K562 (cell line): ENCODE measurements at regions not wholly inside any gene's neighbourhood (a gene's known extent, or its start where the extent isn't known, plus 50 kb on each side); places are given as distances from the start of the nearest gene placed in this dataset.

Experiments
- ATAC-seq: fragments of 200-7000 bp; cut with Tn5 transposase; 3 replicates; pipeline ENCODE4 v1.9.1; 2020; ENCODE audit warnings: moderate library complexity
- BruUV-seq: library from RNA; stranded (reverse); fragments of 400-500 nt; replicated peaks from 2 replicates; lab custom pipeline; 2021; lab: Mats Ljungman, UMichigan
- CTCF ChIA-PET: fragments of 300-600 bp; formaldehyde crosslinking; extraction: SDS; loops from one replicate; lab custom pipeline; 2021; ENCODE audit warnings: low intra/inter-chr PET ratio; lab: Yijun Ruan, JAX
- POLR2A ChIA-PET: fragments of 300-600, 350-650 bp; sonication (Branson Sonifier 250); formaldehyde crosslinking; extraction: SDS; loops from one replicate; lab custom pipeline; 2021; ENCODE audit warnings: antibody characterized with exemption, inconsistent platforms; lab: Yijun Ruan, JAX
- DNase-seq, 4 experiments: peaks; one replicate each; pipeline versions ENCODE4 v3.0.0 to v3.0.0-alpha.2; 2011 to 2018; ENCODE audit warnings: low spot score in 3 of 4, mixed read lengths in 3 of 4; ENCODE audit errors: extremely low read depth in 1 of 4
- FAIRE-seq: peaks from 2 replicates; lab custom pipeline; 2011; peaks lifted over from hg19 to GRCh38; lab: Jason Lieb, UNC
- H2AFZ ChIP-seq: 2 replicates; pipeline ENCODE4 v1.6.0; 2011; ENCODE audit warnings: low read depth, low read length, control low read depth, inconsistent platforms
- H3K27ac ChIP-seq: fragments of 200-600 bp; 3 replicates; pipeline ENCODE4 v1.8.0; 2011; ENCODE audit warnings: low read depth, mild to moderate bottlenecking, control low read depth, inconsistent platforms, low read length, moderate library complexity, mixed read lengths; ENCODE audit errors: extremely low read depth
- H3K27me3 ChIP-seq, 2 experiments: fragments of 300-600 bp in 1 of 2; 2 replicates in 1 of 2; 3 replicates in 1 of 2; pipeline versions ENCODE4 v1.6.0 to v1.8.0; 2011; ENCODE audit warnings: inconsistent platforms in 2 of 2, low read length in 2 of 2, mild to moderate bottlenecking in 1 of 2, mixed read lengths in 1 of 2, moderate library complexity in 1 of 2; ENCODE audit not compliant: control insufficient read depth in 2 of 2, insufficient read depth in 2 of 2
- H3K36me3 ChIP-seq: fragments of 300-600 bp; 3 replicates; pipeline ENCODE4 v1.8.0; 2011; ENCODE audit warnings: mild to moderate bottlenecking, low read length, inconsistent platforms; ENCODE audit not compliant: control insufficient read depth, insufficient read depth
- H3K4me1 ChIP-seq, 2 experiments: fragments of 200-600 bp in 1 of 2; replicated peaks in 1 of 2; 2 replicates in 1 of 2; 3 replicates in 1 of 2; pipeline versions ENCODE4 v1.5.1 to v1.8.0; 2011; ENCODE audit warnings: inconsistent platforms in 2 of 2, low read length in 2 of 2, mild to moderate bottlenecking in 1 of 2, mixed read lengths in 1 of 2, moderate library complexity in 1 of 2; ENCODE audit not compliant: control insufficient read depth in 2 of 2, insufficient read depth in 2 of 2
- H3K4me2 ChIP-seq: 2 replicates; pipeline ENCODE4 v1.6.1; 2011; ENCODE audit warnings: low read length, control low read depth, inconsistent platforms, mixed read lengths; ENCODE audit not compliant: insufficient read depth
- H3K4me3 ChIP-seq: fragments of 200-600 bp; sonication (generic), shearing (Covaris generic); 2 replicates; pipeline ENCODE4 v1.5.1; 2016; ENCODE audit warnings: control low read depth, inconsistent platforms
- H3K79me2 ChIP-seq: fragments of 200-600 bp; 3 replicates; pipeline ENCODE4 v1.8.0; 2011; ENCODE audit warnings: low read length, inconsistent platforms; ENCODE audit not compliant: control insufficient read depth, insufficient read depth
- H3K9ac ChIP-seq, 2 experiments: 2 replicates each; pipeline versions ENCODE4 v1.6.0 to v1.6.1; 2011; ENCODE audit warnings: low read depth in 2 of 2, low read length in 2 of 2, control low read depth in 1 of 2, inconsistent platforms in 1 of 2, mild to moderate bottlenecking in 1 of 2, mixed read lengths in 1 of 2; ENCODE audit not compliant: insufficient read depth in 1 of 2
- H3K9me1 ChIP-seq: one replicate; pipeline ENCODE4 v1.6.0; 2011; ENCODE audit warnings: inconsistent platforms, mild to moderate bottlenecking, low read length, moderate library complexity; ENCODE audit not compliant: control insufficient read depth, insufficient read depth
- H3K9me3 ChIP-seq: replicated peaks from 2 replicates; pipeline ENCODE4 v1.5.1; 2011; ENCODE audit warnings: low read depth, low read length, inconsistent platforms; ENCODE audit not compliant: control insufficient read depth, insufficient read depth
- H4K20me1 ChIP-seq: replicated peaks from 2 replicates; pipeline ENCODE4 v1.6.1; 2011; ENCODE audit warnings: low read length, inconsistent platforms, mixed read lengths; ENCODE audit not compliant: control insufficient read depth, insufficient read depth
- C11orf30 ChIP-seq: fragments of 450-650 bp; IDR thresholded peaks from 2 replicates; pipeline ENCODE4 v1.6.1; 2016; ENCODE audit warnings: low read depth, mild to moderate bottlenecking
- CTBP1 ChIP-seq: fragments of 450-650 bp; IDR thresholded peaks from 2 replicates; pipeline ENCODE4 v1.6.1; 2016; ENCODE audit warnings: borderline replicate concordance
- HEY1 ChIP-seq: fragments of 250-450 bp; sonication (Bioruptor Pico); IDR thresholded peaks from 2 replicates; pipeline ENCODE4 v1.5.0; 2020; ENCODE audit warnings: mild to moderate bottlenecking, moderate library complexity, borderline replicate concordance
- KAT2B ChIP-seq: IDR thresholded peaks from one replicate; pipeline ENCODE4 v1.6.1; 2012; ENCODE audit warnings: low read depth, mild to moderate bottlenecking, control low read depth, inconsistent platforms, low read length, moderate library complexity
- MAFG ChIP-seq: fragments of 450-650 bp; conservative IDR thresholded peaks from 2 replicates; pipeline ENCODE4 v1.6.1; 2016; ENCODE audit warnings: missing genetic modification characterization, missing compliant biosample characterization
- MAFK ChIP-seq: IDR thresholded peaks from 2 replicates; pipeline ENCODE4 v1.6.1; 2011; ENCODE audit warnings: low read length, improper control_type of control experiment
- NFIC ChIP-seq: fragments of 450-650 bp; IDR thresholded peaks from 2 replicates; pipeline ENCODE4 v1.6.1; 2017; ENCODE audit warnings: mild to moderate bottlenecking, inconsistent platforms
- POLR3G ChIP-seq: IDR thresholded peaks from 2 replicates; pipeline ENCODE4 v1.6.1; 2011; ENCODE audit not compliant: insufficient read length, insufficient replicate concordance; ENCODE audit errors: extremely low read depth
- RBM25 ChIP-seq: fragments of 200-400 bp; formaldehyde crosslinking; IDR thresholded peaks from 2 replicates; pipeline ENCODE4 v1.6.1; 2018; ENCODE audit warnings: low read length, low read depth, moderate library complexity; ENCODE audit not compliant: severe bottlenecking
- TFAP4 ChIP-seq: sonication (generic); formaldehyde crosslinking; IDR thresholded peaks from 2 replicates; pipeline ENCODE4 v1.8.0; 2022; ENCODE audit warnings: missing genetic modification reagents, mild to moderate bottlenecking, moderate library complexity, borderline replicate concordance
- TRIM24 ChIP-seq, 2 experiments: fragments of 450-650 bp; IDR thresholded peaks; 2 replicates each; pipeline ENCODE4 v1.6.1; 2016
- ZBTB33 ChIP-seq: sonication (generic); formaldehyde crosslinking; IDR thresholded peaks from 2 replicates; pipeline ENCODE4 v1.8.1; 2023; ENCODE audit warnings: mild to moderate bottlenecking, missing genetic modification reagents
- ZNF143 ChIP-seq: sonication (generic); formaldehyde crosslinking; IDR thresholded peaks from 2 replicates; pipeline ENCODE4 v1.9.0; 2022; ENCODE audit warnings: mild to moderate bottlenecking, missing genetic modification reagents
- ZNF316 ChIP-seq: fragments of 450-650 bp; IDR thresholded peaks from 2 replicates; pipeline ENCODE4 v1.6.1; 2016
- ZNF696 ChIP-seq: fragments of 250-450 bp; sonication (Bioruptor Pico); conservative IDR thresholded peaks from 2 replicates; pipeline ENCODE4 v1.4.0; 2020; ENCODE audit warnings: mild to moderate bottlenecking, moderate library complexity
- WGBS: fragments of 100-300 bp; shearing (Covaris generic); methylation state at CpG from one replicate; pipeline ENCODE4 v1.1.6; 2016; ENCODE audit warnings: low coverage, mixed read lengths; ENCODE audit not compliant: insufficient coverage; ENCODE audit errors: missing lambda C conversion rate; 5-methylcytosine and 5-hydroxymethylcytosine counted together
- in situ Hi-C: fragments of 300-500 bp; cut with MboI; formaldehyde crosslinking; loops from 4 replicates; pipeline ENCODE4 v1.15.0; 2018; ENCODE audit warnings: inconsistent platforms, mixed read lengths
- intact Hi-C: fragments of 100-400 bp; cut with micrococcal nuclease; formaldehyde crosslinking; loops from 2 replicates; pipeline ENCODE4 v1.14.2; 2022

- no TSS peak for BruUV-seq
- ATAC-seq, result no peak
- CTCF ChIA-PET, result no interaction called here
Measured at GRCh38 chr1:199834711-199835110, 192.8 kb upstream of the NR5A2 start.

GRCh38 chr1:199836430-199836829 is 191.1 kb upstream of the NR5A2 start:
- ATAC-seq (no peak), FAIRE-seq (no peak), DNase-seq (no peak)
- Histone ChIP-seq H3K27me3 (no peaks in the 10 kb centered on the region), H3K4me3 (no peak overlapping the region), H2AFZ (no peak overlapping the region), H3K36me3 (no peaks in the 10 kb centered on the region), H3K9me1 (no peaks in the 10 kb centered on the region), H3K4me1 (no peaks in the 10 kb centered on the region), H4K20me1 (no peaks in the 10 kb centered on the region), H3K27ac (no peak overlapping the region), H3K4me2 (no peak overlapping the region), H3K9ac (no peak overlapping the region), H3K9me3 (peaks cover 2% of the 10 kb centered on the region; the same call in 1 of the 2 replicates), H3K79me2 (no peaks in the 10 kb centered on the region)
- in situ Hi-C loops (no loop called here), intact Hi-C loops (no loop called here)
- BruUV-seq, result no TSS peak
- ChIA-PET POLR2A (no interaction called here), CTCF (no interaction called here)
- peak; percentile 54; the same call in 1 of the 2 replicates for TF ChIP-seq MAFG (tag)
- TF ChIP-seq ZNF696 (CRISPR knock-in tag), result no peak
- TF ChIP-seq NFIC, result no peak
- TF ChIP-seq MAFK, result peak; percentile 5; the same call in 1 of the 2 replicates
- no peak for TF ChIP-seq HEY1
- TF ChIP-seq KAT2B, result no peak
- TF ChIP-seq ZBTB33, result no peak
- TF ChIP-seq TRIM24 (IDR thresholded peaks at IDR 0.05), result no peak
- no peak for TF ChIP-seq ZNF143 (CRISPR knock-in tag)
- peak; percentile 80 for TF ChIP-seq ZNF316
- no peak for TF ChIP-seq TFAP4 (CRISPR knock-in tag)
- TF ChIP-seq POLR3G, result no peak
- TF ChIP-seq CTBP1, result no peak
- TF ChIP-seq C11orf30, result peak; percentile 43; the same call in 1 of the 2 replicates
- 5% methylated on average over 2 of the region's 2 CpGs for WGBS

More at GRCh38 chr1:199834711-199835110, 192.8 kb upstream of the NR5A2 start:
- in situ Hi-C loops, result no loop called here
- Histone ChIP-seq H3K9me1 (no peaks in the 10 kb centered on the region), H3K9me3 (peaks cover 2% of the 10 kb centered on the region; the same call in 1 of the 2 replicates), H3K27me3 (no peaks in the 10 kb centered on the region), H3K4me3 (no peak overlapping the region), H3K4me2 (no peak overlapping the region), H3K79me2 (no peaks in the 10 kb centered on the region), H3K27ac (no peak overlapping the region), H2AFZ (no peak overlapping the region), H3K9ac (no peak overlapping the region), H4K20me1 (no peaks in the 10 kb centered on the region), H3K4me1 (no peaks in the 10 kb centered on the region), H3K36me3 (no peaks in the 10 kb centered on the region)
- POLR2A ChIA-PET, result no interaction called here
- DNase-seq, result no peak
- no peak for TF ChIP-seq RBM25
- intact Hi-C loops, result no loop called here
- 0% methylated on average over 1 of the region's 1 CpG for WGBS
- FAIRE-seq, result no peak
